Activated CD4-positive, alpha-beta T cell treated with anti-CD3 and anti-CD28 coated beads, Interleukin-2, amount 10 ng/mL, durations not matched to agents 24 days and 14 days (primary cell): ENCODE measurements at regions not wholly inside any gene's neighbourhood (a gene's known extent, or its start where the extent isn't known, plus 50 kb on each side); places are given as distances from the start of the nearest gene placed in this dataset.

Experiments used
- DNase-seq: peaks from one replicate; pipeline ENCODE4 v3.0.0; 2022
- H3K27ac Mint-ChIP-seq: one replicate; pipeline ENCODE4 v1.8.0; 2022; ENCODE audit warnings: mild to moderate bottlenecking, mixed read lengths
- H3K27me3 Mint-ChIP-seq: one replicate; pipeline ENCODE4 v1.8.0; 2022; ENCODE audit warnings: mixed read lengths
- H3K36me3 Mint-ChIP-seq: one replicate; pipeline ENCODE4 v1.8.0; 2022; ENCODE audit warnings: low read depth, mild to moderate bottlenecking, mixed read lengths
- H3K4me1 Mint-ChIP-seq: one replicate; pipeline ENCODE4 v1.8.0; 2021; ENCODE audit warnings: mixed read lengths
- H3K4me3 Mint-ChIP-seq: one replicate; pipeline ENCODE4 v1.8.0; 2022; ENCODE audit warnings: mild to moderate bottlenecking, moderate library complexity, mixed read lengths
- H3K9me3 Mint-ChIP-seq: one replicate; pipeline ENCODE4 v1.8.0; 2021; ENCODE audit warnings: mixed read lengths
- intact Hi-C: fragments of 100-400 bp; cut with micrococcal nuclease; formaldehyde crosslinking; loops from one replicate; pipeline ENCODE4 v1.15.1; 2023

GRCh38 chr16:79449900-79450299 is 150.6 kb downstream of the MAF start:
- Mint-ChIP-seq H3K36me3 (no peaks in the 10 kb centered on the region), H3K4me3 (no peak overlapping the region), H3K27me3 (peaks cover 20% of the 10 kb centered on the region), H3K9me3 (no peaks in the 10 kb centered on the region), H3K27ac (no peak overlapping the region), H3K4me1 (peaks cover 14% of the 10 kb centered on the region)
- no peak for DNase-seq
- intact Hi-C loops: loop anchor here (10.0 kb wide), 1 partner anchor 375 kb away; no protein-coding TSS in a partner anchor

GRCh38 chr16:79449067-79449769 is 151.3 kb downstream of the MAF start:
- no peak overlapping the region for H3K27ac Mint-ChIP-seq
- H3K9me3 Mint-ChIP-seq: no peaks in the 10 kb centered on the region
- H3K27me3 Mint-ChIP-seq: peaks cover 18% of the 10 kb centered on the region
- intact Hi-C loops: no loop called here
- no peak overlapping the region for H3K4me3 Mint-ChIP-seq
- H3K36me3 Mint-ChIP-seq: no peaks in the 10 kb centered on the region
- DNase-seq: no peak
- H3K4me1 Mint-ChIP-seq: peaks cover 14% of the 10 kb centered on the region

GRCh38 chr16:79444572-79444971 is 156.0 kb downstream of the MAF start:
- Mint-ChIP-seq H3K4me3 (no peak overlapping the region), H3K27ac (no peak overlapping the region), H3K4me1 (no peaks in the 10 kb centered on the region), H3K36me3 (no peaks in the 10 kb centered on the region), H3K27me3 (peaks cover 11% of the 10 kb centered on the region), H3K9me3 (no peaks in the 10 kb centered on the region)
- intact Hi-C loops: no loop called here
- DNase-seq: no peak

GRCh38 chr16:79439901-79440300 is 160.6 kb downstream of the MAF start:
- DNase-seq: no peak
- Mint-ChIP-seq H3K9me3 (no peaks in the 10 kb centered on the region), H3K27me3 (peaks cover 4% of the 10 kb centered on the region), H3K27ac (no peak overlapping the region), H3K4me1 (no peaks in the 10 kb centered on the region), H3K4me3 (no peak overlapping the region), H3K36me3 (no peaks in the 10 kb centered on the region)
- intact Hi-C loops: no loop called here

- peaks cover 4% of the 10 kb centered on the region for H3K27me3 Mint-ChIP-seq
- DNase-seq: no peak
- intact Hi-C loops: no loop called here
Measured at GRCh38 chr16:79437764-79438751, 162.5 kb downstream of the MAF start.

GRCh38 chr16:79436885-79437284 is 163.7 kb downstream of the MAF start:
- Mint-ChIP-seq H3K4me3 (no peak overlapping the region), H3K36me3 (no peaks in the 10 kb centered on the region), H3K4me1 (no peaks in the 10 kb centered on the region), H3K9me3 (peaks cover 5% of the 10 kb centered on the region), H3K27me3 (peaks cover 4% of the 10 kb centered on the region), H3K27ac (no peak overlapping the region)
- intact Hi-C loops: no loop called here
- no peak for DNase-seq

More at GRCh38 chr16:79437764-79438751, 162.5 kb downstream of the MAF start:
- Mint-ChIP-seq H3K9me3 (peaks cover 5% of the 10 kb centered on the region), H3K27ac (no peak overlapping the region), H3K36me3 (no peaks in the 10 kb centered on the region), H3K4me1 (no peaks in the 10 kb centered on the region), H3K4me3 (no peak overlapping the region)

GRCh38 chr16:79434771-79435170 is 165.8 kb downstream of the MAF start:
- Mint-ChIP-seq H3K36me3 (no peaks in the 10 kb centered on the region), H3K4me3 (no peak overlapping the region), H3K27ac (no peak overlapping the region), H3K27me3 (no peaks in the 10 kb centered on the region), H3K4me1 (no peaks in the 10 kb centered on the region), H3K9me3 (peaks cover 5% of the 10 kb centered on the region)
- intact Hi-C loops: no loop called here
- no peak for DNase-seq

- H3K4me1 Mint-ChIP-seq: no peaks in the 10 kb centered on the region
- H3K4me3 Mint-ChIP-seq: no peak overlapping the region
- H3K36me3 Mint-ChIP-seq: no peaks in the 10 kb centered on the region
- H3K27me3 Mint-ChIP-seq: no peaks in the 10 kb centered on the region
- no peak overlapping the region for H3K27ac Mint-ChIP-seq
- no peak for DNase-seq
- intact Hi-C loops: no loop called here
- H3K9me3 Mint-ChIP-seq: peaks cover 5% of the 10 kb centered on the region
Measured at GRCh38 chr16:79434092-79434491, 166.4 kb downstream of the MAF start.

- no peak for DNase-seq
- Mint-ChIP-seq H3K27ac (no peak overlapping the region), H3K4me1 (no peaks in the 10 kb centered on the region), H3K4me3 (no peak overlapping the region), H3K36me3 (no peaks in the 10 kb centered on the region), H3K9me3 (peaks cover 5% of the 10 kb centered on the region), H3K27me3 (no peaks in the 10 kb centered on the region)
- intact Hi-C loops: no loop called here
Measured at GRCh38 chr16:79431923-79432322, 168.6 kb downstream of the MAF start.

- no peak overlapping the region for H3K4me3 Mint-ChIP-seq
- H3K27ac Mint-ChIP-seq: no peak overlapping the region
- H3K4me1 Mint-ChIP-seq: no peaks in the 10 kb centered on the region
- peaks cover 5% of the 10 kb centered on the region for H3K9me3 Mint-ChIP-seq
- no peaks in the 10 kb centered on the region for H3K36me3 Mint-ChIP-seq
- intact Hi-C loops: no loop called here
- peaks cover 2% of the 10 kb centered on the region for H3K27me3 Mint-ChIP-seq
- DNase-seq: no peak
Measured at GRCh38 chr16:79430191-79430678, 170.3 kb downstream of the MAF start.

- no peak for DNase-seq
- Mint-ChIP-seq H3K27me3 (peaks cover 2% of the 10 kb centered on the region), H3K4me3 (no peak overlapping the region), H3K36me3 (no peaks in the 10 kb centered on the region), H3K4me1 (no peaks in the 10 kb centered on the region), H3K9me3 (peaks cover 5% of the 10 kb centered on the region), H3K27ac (no peak overlapping the region)
- intact Hi-C loops: no loop called here
Measured at GRCh38 chr16:79429381-79430190, 171.0 kb downstream of the MAF start.

GRCh38 chr16:79426663-79427062 is 173.9 kb downstream of the MAF start:
- Mint-ChIP-seq H3K36me3 (no peaks in the 10 kb centered on the region), H3K4me3 (no peak overlapping the region), H3K27ac (no peak overlapping the region), H3K4me1 (no peaks in the 10 kb centered on the region), H3K9me3 (no peaks in the 10 kb centered on the region), H3K27me3 (peaks cover 2% of the 10 kb centered on the region)
- intact Hi-C loops: no loop called here
- no peak for DNase-seq

GRCh38 chr16:79422064-79422463 is 178.5 kb downstream of the MAF start:
- H3K4me3 Mint-ChIP-seq: no peak overlapping the region
- intact Hi-C loops: no loop called here

More at GRCh38 chr16:79422064-79422463, 178.5 kb downstream of the MAF start:
- H3K36me3 Mint-ChIP-seq: no peaks in the 10 kb centered on the region
- H3K27me3 Mint-ChIP-seq: peaks cover 4% of the 10 kb centered on the region
- no peak overlapping the region for H3K27ac Mint-ChIP-seq
- peaks cover 3% of the 10 kb centered on the region for H3K4me1 Mint-ChIP-seq
- H3K9me3 Mint-ChIP-seq: no peaks in the 10 kb centered on the region
- no peak for DNase-seq
